GM18508 (cell line): ENCODE measurements at regions not wholly inside any gene's neighbourhood (a gene's known extent, or its start where the extent isn't known, plus 50 kb on each side); places are given as distances from the start of the nearest gene placed in this dataset.

ENCODE experiments used
- ATAC-seq: cut with Tn5 transposase; IDR thresholded peaks from one replicate; pipeline ENCODE4 v1.9.1; 2021; ENCODE audit warnings: moderate number of reproducible peaks; ENCODE audit not compliant: insufficient read depth, unreplicated experiment

DNA sequence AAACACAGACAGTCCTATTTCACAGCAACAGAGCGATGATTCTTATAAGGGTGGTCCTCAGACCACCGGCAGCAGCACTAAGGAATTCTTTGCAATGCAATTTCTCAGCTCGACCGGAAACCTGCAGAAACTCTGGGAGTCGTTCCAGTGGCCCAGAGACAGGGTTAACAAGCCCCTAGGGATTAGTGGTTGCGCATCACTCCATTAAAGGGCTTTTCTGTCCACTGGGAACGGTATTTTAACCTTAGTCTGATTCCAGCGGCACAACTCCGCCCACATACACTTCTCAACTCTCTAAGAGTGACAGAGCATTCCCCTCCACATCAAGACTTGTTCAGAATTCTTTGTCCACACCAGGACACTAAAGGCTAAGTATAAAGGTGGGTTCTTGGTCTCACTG is 341.5 kb downstream of the TFAP2A start:
- no peak for ATAC-seq

DNA sequence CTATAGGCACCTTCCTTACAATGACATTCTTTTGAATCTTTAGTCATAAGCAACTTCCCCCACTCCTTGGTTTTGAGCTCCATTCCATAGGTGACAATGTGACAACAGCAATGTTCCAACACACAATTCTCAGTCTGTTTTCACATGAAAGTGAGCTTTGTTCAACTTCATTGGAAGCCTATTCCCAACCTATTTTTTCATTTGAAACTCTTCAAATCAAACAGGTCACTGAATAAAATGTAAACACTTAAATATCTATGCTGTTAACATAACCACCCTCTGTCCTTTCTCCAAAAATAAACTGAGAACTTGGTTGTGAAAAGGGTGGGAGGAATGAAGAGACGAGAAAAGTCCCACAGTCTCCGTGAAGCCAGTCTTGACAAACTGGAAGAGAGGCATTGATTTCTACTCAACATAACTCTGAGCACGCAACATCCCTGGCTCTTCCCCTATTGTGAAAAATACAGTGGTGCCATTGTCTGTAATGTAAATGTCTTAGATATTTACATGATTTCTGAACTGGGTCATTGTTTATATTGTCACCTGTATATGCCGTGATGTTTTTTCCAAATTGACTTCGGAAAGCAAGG is 343.1 kb downstream of the TFAP2A start:
- ATAC-seq = no peak

DNA sequence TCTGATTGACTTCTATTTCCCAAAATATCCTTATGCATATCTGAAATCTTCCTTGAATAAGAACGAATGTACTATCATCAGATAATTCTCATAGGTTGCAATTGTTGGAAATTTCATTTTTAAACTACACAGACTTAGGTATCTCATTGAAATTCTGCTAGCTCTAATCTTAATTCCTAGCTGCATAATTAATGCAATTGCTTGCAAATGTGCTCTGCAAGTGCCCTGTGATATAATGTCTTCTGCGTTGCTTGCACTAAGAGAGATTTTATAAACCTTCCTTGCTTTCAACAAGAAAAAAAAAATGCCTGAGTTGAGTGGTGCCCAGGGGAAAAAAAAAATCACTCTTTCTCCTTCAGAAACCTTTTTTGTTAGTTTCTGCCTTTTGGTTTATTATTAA is 354.9 kb downstream of the TFAP2A start:
- ATAC-seq = no peak

DNA sequence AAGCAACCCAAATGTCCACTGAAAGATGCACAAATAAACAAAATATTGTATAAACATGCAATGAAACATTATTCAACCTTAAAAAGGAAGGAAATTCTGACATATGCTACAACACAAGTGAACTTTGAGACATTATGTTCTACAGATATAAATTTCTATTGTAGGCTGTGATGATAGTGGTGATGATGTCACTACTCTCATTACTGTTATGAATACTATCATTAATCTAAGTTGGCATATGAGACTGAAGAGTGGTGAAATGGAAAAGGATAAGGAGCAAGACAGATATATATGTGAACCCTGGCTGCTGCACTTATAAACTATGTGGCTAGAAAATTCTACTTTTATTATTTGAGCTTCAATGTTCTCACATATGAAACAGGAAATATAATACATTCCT is 360.2 kb downstream of the TFAP2A start:
- ATAC-seq = no peak

DNA sequence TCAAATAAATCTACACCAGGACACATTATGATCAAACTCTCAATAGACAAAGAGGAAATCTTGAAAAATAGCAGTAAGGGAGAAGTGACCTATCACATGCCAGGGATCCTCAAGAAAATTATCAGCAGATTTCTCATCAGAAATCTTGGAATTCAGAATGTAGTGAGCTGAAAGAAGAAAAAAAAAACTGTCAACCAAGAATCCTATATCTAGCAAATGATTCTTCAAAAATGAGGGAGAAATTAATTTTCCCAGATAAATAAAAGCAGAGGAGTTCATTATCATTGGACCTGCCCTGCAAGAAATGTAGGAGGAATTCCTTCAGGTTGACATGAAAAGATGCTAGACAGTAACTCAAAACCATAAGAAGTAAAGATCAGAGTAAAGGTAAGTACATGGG is 363.6 kb downstream of the TFAP2A start:
- no peak for ATAC-seq

DNA sequence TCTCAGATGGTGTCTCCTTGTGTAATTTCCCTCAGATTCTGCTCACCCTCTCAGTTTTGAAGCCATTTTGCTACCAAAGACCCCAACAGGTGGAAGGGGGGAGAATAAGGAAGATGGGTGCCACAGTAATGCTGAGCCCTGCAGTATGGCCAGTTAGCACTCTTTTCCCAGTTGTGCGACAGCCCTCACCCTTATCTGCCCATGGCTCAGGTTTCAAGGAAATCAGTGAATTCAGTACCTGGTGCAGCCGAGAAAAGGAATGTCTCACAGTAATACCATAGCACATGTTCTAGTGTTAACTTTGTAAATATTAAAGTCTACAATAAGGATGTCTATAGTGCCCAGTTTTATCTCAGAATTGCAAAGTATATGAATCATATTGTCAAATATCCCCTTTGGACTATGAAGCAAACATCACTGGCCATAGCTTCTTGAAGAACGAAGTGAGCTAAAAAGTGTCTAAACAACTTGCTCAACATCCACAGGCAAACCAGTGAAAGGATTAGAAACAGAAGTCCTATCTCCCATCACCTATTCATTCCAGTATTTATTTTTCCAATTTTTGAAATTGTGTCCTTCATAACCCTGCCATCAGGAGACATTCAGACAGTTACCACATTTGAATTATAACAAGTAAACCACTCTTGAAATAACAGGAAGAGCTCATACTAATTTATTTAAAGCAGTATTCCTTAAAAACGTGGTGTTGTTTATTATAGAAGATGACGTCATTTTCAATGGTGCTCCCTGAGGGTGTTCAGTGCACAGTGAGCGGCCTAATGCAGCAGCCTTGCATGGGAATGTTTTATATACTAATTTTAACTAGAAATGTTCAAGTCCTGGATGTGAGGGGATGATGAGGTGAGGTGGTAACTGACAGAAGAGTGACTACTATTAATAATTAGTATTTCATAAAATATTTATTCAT is 366.2 kb downstream of the TFAP2A start:
- no peak for ATAC-seq

DNA sequence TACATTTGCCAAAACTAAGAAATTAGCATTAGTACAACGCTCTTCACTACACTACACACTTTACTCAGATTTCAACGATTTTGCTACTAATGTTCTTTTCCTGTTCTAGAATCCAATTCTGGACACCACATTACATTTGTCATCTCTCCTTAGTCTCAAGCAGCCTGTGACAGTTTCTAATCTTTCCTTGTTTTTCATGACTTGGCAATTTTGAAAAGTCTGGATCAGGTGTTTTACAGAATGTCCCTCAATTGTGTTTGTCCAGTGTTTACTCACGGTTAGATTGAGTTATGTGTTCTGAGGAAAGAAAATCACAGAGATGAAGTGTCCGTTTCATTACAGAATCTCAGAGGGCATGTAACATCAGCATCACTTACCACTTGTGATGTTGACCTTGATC is 372.6 kb downstream of the TFAP2A start:
- no peak for ATAC-seq

DNA sequence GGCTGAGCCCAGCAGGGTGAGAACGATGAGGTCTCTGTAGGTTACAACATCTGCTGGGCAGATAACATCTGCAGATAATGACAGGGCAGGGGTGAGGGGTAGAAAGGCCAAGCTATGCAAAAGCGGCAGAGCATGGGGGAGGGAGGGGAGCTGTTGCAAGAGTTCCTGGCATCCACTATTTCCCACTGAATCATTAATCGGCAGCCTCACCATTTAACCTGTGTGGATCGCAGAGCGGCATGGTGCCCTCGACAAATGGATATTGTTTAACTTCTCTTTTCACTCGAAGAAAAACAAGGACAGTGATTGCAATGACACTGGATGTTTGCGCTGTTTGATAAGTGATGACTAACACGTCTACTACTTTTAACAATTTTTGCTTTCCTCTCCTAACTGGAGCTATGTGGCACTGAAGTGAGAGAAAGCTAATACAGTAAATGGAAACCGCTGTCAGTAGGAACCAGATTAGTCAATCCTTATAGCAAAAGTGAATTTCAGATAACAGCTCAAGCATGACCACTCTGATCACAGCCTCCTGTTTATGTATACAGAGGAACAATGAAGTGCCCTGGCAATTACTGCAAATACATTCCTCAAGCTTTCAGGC is 381.5 kb downstream of the TFAP2A start:
- no peak for ATAC-seq

DNA sequence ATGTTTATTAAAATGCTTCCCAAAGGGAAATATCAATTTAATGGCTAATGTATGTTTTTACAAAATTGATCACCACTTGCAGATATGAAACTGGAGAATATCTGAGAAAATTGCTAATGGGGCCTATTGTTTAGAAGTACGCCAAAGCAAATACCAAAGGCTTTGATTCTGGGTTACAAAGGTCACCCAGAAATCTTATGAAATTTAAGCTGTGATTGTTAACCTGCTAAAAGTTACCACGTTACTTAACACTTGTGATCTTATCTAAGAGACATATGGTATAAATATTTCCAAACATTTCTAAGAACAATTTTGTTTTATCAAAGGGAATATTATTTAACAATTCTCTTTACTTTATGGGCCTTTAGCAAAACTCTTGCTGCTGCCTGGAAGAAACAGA is 383.3 kb downstream of the TFAP2A start:
- ATAC-seq = no peak

DNA sequence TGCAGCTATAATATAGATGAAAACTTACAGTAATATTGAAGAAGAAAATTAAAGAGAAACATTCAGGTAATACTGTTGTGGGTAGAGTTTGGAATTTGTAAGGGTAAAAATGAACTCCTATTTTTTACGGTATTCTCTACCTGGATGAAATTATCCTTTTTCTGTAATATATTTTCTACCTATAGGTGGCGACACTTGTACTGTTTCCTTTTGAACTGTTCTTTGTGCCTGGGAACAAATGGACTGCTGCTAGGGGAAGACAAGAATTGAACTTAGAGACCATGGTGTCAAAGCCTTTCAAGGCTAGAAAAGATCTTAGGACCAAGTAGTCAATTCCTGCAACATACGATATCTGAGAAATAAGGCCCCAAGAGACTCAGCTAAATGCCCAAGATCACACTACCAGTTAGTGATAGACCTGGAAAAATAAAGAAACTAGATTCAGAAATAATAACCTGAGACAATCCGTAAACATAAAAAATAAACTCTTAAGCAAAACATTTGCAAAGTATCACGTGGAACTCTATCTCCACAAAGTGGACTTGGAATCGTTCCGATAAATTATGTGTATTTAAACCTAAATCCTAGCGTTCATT is 383.8 kb downstream of the TFAP2A start:
- ATAC-seq = peak; percentile 67

DNA sequence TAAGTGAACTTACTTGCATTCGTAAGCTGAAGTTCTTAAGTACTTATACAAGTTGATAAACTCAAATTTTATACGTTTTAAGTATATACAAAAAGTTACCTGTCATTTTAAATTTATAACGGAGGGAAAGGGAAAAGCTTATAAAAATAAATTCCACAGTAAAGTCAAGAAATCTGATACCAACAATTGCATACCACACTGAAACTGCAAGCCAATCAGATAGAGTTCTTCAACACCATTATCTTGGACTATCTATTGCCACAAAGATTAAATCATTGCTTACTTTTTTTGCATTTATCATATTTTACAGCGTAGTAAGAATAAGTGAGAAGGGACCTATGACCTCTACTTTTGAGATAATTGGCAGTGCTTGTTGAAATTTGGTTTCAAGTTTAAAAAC is 386.7 kb downstream of the TFAP2A start:
- no peak for ATAC-seq

DNA sequence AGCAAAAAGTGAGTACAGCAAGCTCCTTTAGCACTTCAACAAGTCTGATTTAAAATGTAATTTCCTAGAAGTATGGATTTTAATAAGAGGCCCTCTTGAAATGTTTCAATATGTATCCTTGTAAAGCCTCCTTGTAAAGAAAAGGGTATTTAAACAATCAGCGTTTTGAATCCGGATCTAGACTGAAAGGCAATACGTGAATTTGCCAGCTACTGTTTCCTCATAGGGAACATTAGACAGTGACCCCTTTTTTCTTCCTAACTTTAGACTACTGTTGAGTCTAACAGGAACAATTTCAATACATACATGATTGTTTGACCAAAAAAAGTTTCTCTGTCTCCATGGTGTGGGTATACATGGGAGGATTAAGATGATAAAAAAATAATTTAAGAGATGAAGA is 395.0 kb downstream of the TFAP2A start:
- ATAC-seq = no peak

DNA sequence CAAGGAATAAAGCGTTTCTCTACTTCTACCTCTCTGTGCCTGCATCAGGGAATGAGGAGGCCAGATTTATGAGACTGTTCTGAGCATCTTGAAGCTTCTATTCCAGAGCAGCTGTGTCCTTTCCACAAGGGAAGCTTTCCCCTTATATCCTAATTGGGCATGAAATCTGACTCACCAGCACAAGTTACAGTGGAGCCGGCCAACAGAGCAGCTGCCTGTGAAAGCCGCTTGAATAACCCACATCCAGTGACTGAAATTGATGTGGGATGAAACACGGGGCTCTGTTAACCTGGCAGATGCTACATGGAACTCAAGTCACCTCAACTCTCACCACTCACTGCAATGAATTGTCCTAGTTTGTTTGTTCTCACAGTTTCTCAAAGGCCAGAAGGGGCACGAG is 400.3 kb downstream of the TFAP2A start:
- no peak for ATAC-seq

DNA sequence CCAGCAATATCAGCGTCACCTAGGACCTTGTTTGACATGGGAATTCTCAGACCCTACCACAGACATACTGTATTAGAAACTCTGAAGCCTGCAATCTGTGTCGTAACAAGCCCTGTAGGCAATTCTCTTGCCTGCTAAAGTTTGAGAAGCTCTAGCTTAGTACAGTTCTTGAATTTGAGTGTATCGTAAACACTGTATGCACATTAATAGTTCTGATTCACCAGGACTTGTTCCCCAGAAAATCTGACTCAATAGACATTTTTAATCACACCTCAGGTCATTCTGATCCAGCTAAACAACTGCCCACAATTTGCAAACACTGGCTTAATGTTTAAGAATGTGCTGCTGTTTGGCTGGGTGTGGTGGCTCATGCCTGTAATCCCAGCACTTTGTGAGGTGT is 414.3 kb downstream of the TFAP2A start:
- ATAC-seq = no peak

DNA sequence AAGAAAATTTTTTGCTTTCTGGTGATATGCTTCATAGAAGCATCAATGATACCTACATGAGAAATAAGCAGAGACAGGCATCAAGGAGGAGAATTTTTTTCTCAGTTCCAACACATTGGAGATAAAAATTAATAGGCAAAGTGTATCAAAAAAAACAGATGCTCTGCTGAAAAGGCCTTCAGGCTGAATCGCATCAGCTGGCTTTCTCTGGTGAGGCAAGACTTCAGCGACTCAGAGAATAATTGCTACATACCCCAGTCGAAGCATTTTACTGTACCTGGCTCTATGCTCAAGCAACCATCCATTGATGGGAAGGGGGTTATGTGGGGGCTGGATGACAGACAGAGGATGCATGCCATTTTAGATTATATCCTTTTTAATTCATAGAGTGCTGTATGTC is 415.1 kb downstream of the TFAP2A start:
- no peak for ATAC-seq

DNA sequence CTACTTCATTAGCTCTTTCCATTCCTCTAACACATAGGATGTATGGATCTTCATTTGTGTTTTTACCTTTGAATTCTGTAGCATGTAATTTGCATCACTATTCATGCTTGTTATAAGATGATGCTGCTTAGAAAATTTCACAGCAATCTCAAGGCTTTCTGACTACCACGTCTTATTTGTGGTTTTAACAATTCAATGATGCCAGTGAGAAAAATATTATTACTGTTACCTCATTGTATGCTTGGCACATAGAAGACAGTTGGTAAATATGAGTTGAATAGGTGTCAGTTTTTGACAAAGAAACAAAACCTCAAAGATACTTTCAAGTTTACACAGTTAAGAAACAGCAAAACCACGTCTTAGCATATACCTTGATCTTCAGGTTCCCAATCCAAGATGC is 428.6 kb downstream of the TFAP2A start:
- ATAC-seq = no peak

DNA sequence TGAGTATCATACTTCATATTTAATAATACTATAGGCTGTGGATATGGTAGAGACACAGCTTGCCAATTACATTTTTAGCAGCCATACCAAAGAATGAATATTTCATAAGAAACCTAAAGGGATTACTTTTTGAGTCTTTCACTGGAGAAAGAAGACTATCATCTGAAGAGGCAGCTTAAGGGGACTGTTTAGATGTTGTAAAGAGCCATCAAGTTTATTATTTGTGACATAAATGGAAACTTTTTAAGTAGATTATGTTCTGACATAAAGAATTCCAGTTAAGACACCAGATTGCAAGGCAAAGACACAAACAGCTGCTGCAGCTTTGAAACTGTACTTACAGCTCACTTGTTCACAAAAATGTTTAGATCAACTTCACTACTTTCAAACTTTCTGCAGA is 429.4 kb downstream of the TFAP2A start:
- no peak for ATAC-seq

DNA sequence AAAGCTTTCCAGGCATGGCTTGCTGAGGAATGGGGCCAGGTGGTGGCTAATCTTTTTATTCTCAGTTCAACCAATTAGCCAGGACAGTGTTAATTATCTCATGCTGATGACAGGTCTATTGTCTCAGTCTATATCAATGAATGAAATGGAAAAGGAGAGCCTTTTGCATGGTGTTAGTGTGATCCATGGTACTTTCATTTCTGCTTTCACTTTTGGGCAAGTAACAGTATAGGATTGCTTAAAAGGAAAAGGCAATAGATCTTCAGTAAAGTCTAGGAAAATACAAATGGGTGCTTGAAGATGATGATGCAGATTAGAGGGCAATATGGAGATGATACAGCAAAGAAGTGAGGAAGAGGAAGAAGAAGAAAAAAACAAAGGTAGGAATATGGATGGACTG is 430.3 kb downstream of the TFAP2A start:
- no peak for ATAC-seq

DNA sequence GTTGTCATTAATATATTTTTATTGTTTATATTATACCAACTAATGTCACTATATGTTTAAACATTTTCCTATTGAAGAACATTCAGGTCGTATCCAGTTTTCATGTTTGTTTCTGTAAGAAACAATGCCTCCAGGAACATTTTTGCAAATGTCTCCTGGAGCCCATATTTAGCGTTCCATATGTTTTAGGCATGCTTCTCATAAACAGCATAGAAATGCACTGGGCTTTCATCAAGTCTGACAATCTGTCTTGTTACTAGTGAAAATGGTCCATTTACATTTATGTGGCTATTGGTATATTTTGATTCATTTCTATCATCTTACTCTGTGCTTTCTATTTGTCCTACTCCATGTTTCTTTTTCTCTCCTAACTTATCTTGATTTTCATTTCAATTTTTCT is 431.7 kb downstream of the TFAP2A start:
- no peak for ATAC-seq

DNA sequence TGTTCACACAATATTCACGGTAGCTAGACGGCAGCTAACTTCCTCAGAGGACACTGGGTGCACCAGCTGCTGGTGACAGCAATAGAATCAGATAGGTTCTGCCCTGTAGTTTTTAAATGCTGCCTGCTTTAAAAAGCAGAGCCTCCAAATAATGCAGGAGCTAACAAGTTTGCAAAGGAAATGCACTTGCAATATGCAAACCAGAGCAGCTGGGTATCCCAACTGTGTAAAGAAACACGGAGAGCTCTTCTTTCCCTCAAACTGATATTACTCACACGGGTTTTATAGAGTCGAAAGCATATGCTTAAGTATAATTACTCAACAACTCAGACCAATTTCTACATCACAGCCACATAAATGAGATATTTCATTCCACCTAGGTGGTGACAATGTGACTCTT is 432.7 kb downstream of the TFAP2A start:
- ATAC-seq = no peak

DNA sequence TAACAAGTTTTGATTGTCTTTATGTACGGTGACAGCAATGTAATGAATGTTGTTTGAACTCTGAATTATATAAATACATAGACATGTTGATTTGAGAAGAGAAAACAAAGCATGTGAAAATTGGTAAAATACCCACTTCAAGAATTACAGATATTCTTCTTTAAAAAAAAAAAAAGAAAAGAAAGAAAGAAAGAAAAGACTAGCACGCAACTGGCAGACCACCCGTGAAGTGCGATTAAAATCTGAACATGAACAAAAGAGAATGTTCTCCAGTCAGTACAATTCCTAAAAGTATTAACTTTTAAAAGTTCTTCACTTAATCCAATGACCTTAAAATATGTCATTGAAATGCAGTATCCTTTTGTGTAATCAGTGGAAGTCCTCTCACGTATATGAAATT is 434.9 kb downstream of the TFAP2A start:
- no peak for ATAC-seq
